ENCODE measurements at regions not wholly inside any gene's neighbourhood (a gene's known extent, or its start where the extent isn't known, plus 50 kb on each side); places are given as distances from the start of the nearest gene placed in this dataset.

- TF ChIP-seq ZBTB40 (IDR thresholded peaks at IDR 0.05; ENCODE audit: borderline replicate concordance) (no peak), CUX1 (IDR thresholded peaks at IDR 0.05; ENCODE audit: insufficient replicate concordance, low read depth, low read length) (no peak), PAX8 (IDR thresholded peaks at IDR 0.05) (no peak), POLR2A (IDR thresholded peaks at IDR 0.05; ENCODE audit: low read depth, low read length) (no peak), BCL11A (IDR thresholded peaks at IDR 0.05; ENCODE audit: low read depth, low read length) (no peak)
These were observed 231.9 kb upstream of the FOXN3 start (continued) for GRCh38 chr14:89648924-89649323.

All from GM12878 (cell line).